H1 (cell line): ENCODE measurements at regions not wholly inside any gene's neighbourhood (a gene's known extent, or its start where the extent isn't known, plus 50 kb on each side); places are given as distances from the start of the nearest gene placed in this dataset.

Experiments
- CTCF ChIA-PET: fragments of 300-600 bp; sonication (Branson Sonifier 250); formaldehyde crosslinking; loops from one replicate; lab custom pipeline; 2021; ENCODE audit not compliant: partially characterized antibody; lab: Charles Lee
- POLR2A ChIA-PET: fragments of 300-600 bp; sonication (Branson Sonifier 250); formaldehyde crosslinking; loops from one replicate; lab custom pipeline; 2021; ENCODE audit warnings: inconsistent platforms; ENCODE audit not compliant: partially characterized antibody; lab: Charles Lee
- DNase-seq, 2 experiments: peaks; one replicate each; pipeline versions ENCODE4 v3.0.0 to v3.0.0-alpha.2; 2010 to 2022; ENCODE audit warnings: low spot score in 2 of 2, low read depth in 1 of 2, mixed read lengths in 1 of 2
- FAIRE-seq: peaks from 2 replicates; lab custom pipeline; 2011; peaks lifted over from hg19 to GRCh38; lab: Jason Lieb, UNC
- H2AFZ ChIP-seq: 2 replicates; pipeline ENCODE4 v1.8.1; 2012; ENCODE audit warnings: low read length, inconsistent platforms
- H2AK5ac ChIP-seq: 2 replicates; pipeline ENCODE4 v1.6.1; 2013; ENCODE audit warnings: low read depth, low read length
- H2BK120ac ChIP-seq: replicated peaks from 2 replicates; pipeline ENCODE3; 2013; ENCODE audit warnings: low read depth, low read length, inconsistent platforms
- H2BK12ac ChIP-seq: 2 replicates; pipeline ENCODE4 v1.6.1; 2013; ENCODE audit warnings: low read depth, low read length
- H2BK15ac ChIP-seq: 2 replicates; pipeline ENCODE4 v1.6.1; 2013; ENCODE audit warnings: low read length
- H2BK20ac ChIP-seq: 2 replicates; pipeline ENCODE4 v1.6.1; 2013; ENCODE audit warnings: low read length
- H2BK5ac ChIP-seq: 2 replicates; pipeline ENCODE4 v1.6.1; 2013; ENCODE audit warnings: low read depth, low read length
- H3K14ac ChIP-seq: 2 replicates; pipeline ENCODE4 v1.6.1; 2013; ENCODE audit warnings: inconsistent platforms; ENCODE audit not compliant: insufficient read length
- H3K18ac ChIP-seq: 2 replicates; pipeline ENCODE4 v1.6.1; 2013; ENCODE audit warnings: low read length; ENCODE audit errors: extremely low read depth
- H3K23ac ChIP-seq: 2 replicates; pipeline ENCODE4 v1.6.1; 2013; ENCODE audit warnings: inconsistent platforms; ENCODE audit not compliant: insufficient read length
- H3K23me2 ChIP-seq: 2 replicates; pipeline ENCODE4 v1.6.1; 2013; ENCODE audit warnings: low read depth, low read length
- H3K27ac ChIP-seq: 2 replicates; pipeline ENCODE4 v1.6.1; 2011; ENCODE audit warnings: low read depth, low read length, inconsistent platforms
- H3K27me3 ChIP-seq, 4 experiments: replicated peaks in 1 of 4; 1 replicate in 1 of 4; 2 replicates in 3 of 4; pipeline versions ENCODE4 v1.6.1 to v1.8.1; 2011 to 2013; ENCODE audit warnings: low read length in 3 of 4, mild to moderate bottlenecking in 3 of 4, inconsistent platforms in 2 of 4, mixed read lengths in 2 of 4, moderate library complexity in 1 of 4; ENCODE audit not compliant: control insufficient read depth in 3 of 4, insufficient read depth in 3 of 4; ENCODE audit errors: extremely low read depth in 1 of 4
- H3K36me3 ChIP-seq, 4 experiments: 2 replicates each; pipeline versions ENCODE4 v1.6.1 to v1.8.1; 2011 to 2013; ENCODE audit warnings: mild to moderate bottlenecking in 4 of 4, low read length in 3 of 4, moderate library complexity in 2 of 4, control low read depth in 1 of 4, inconsistent platforms in 1 of 4; ENCODE audit not compliant: insufficient read depth in 4 of 4, control insufficient read depth in 2 of 4
- H3K4ac ChIP-seq: replicated peaks from 2 replicates; pipeline ENCODE3; 2013; ENCODE audit warnings: low read length, low read depth, mixed read lengths, inconsistent platforms; ENCODE audit not compliant: insufficient read length
- H3K4me1 ChIP-seq, 4 experiments: replicated peaks in 1 of 4; 1 replicate in 1 of 4; 2 replicates in 3 of 4; pipeline versions ENCODE4 v1.6.1 to v1.8.1; 2011 to 2013; ENCODE audit warnings: low read length in 3 of 4, inconsistent platforms in 2 of 4, mixed read lengths in 1 of 4; ENCODE audit not compliant: insufficient read depth in 4 of 4, control insufficient read depth in 3 of 4
- H3K4me2 ChIP-seq, 2 experiments: 2 replicates each; pipeline versions ENCODE4 v1.6.1 to v1.8.1; 2011 to 2013; ENCODE audit warnings: low read depth in 2 of 2, low read length in 2 of 2, control low read depth in 1 of 2, inconsistent platforms in 1 of 2, mild to moderate bottlenecking in 1 of 2; ENCODE audit not compliant: insufficient read depth in 1 of 2
- H3K4me3 ChIP-seq, 4 experiments: fragments of 200-600, 300-600 bp in 1 of 4; sonication (generic), shearing (Covaris generic), sonication (Bioruptor Twin) in 1 of 4; 2 replicates each; pipeline versions ENCODE4 v1.5.1 to v1.8.1; 2011 to 2016; ENCODE audit warnings: low read length in 4 of 4, low read depth in 3 of 4, control low read depth in 2 of 4, inconsistent platforms in 2 of 4, mild to moderate bottlenecking in 2 of 4, mixed read lengths in 1 of 4, moderate library complexity in 1 of 4; ENCODE audit not compliant: insufficient read depth in 2 of 4; ENCODE audit errors: extremely low read depth in 1 of 4
- H3K56ac ChIP-seq: replicated peaks from 2 replicates; pipeline ENCODE3; 2013; ENCODE audit warnings: low read depth, mild to moderate bottlenecking, mixed read lengths, low read length, inconsistent platforms; ENCODE audit not compliant: insufficient read length
- H3K79me1 ChIP-seq: 2 replicates; pipeline ENCODE4 v1.6.1; 2013; ENCODE audit warnings: low read depth, low read length, control low read depth
- H3K79me2 ChIP-seq, 2 experiments: 2 replicates each; pipeline versions ENCODE4 v1.6.1 to v1.8.1; 2012 to 2013; ENCODE audit warnings: low read length in 2 of 2, mild to moderate bottlenecking in 2 of 2, inconsistent platforms in 1 of 2; ENCODE audit not compliant: insufficient read depth in 2 of 2, control insufficient read depth in 1 of 2
- H3K9ac ChIP-seq, 4 experiments: replicated peaks in 1 of 4; 1 replicate in 1 of 4; 2 replicates in 3 of 4; pipeline versions ENCODE4 v1.6.1 to v1.8.1; 2011 to 2013; ENCODE audit warnings: low read depth in 3 of 4, low read length in 3 of 4, control low read depth in 2 of 4, mild to moderate bottlenecking in 2 of 4, moderate library complexity in 2 of 4, inconsistent platforms in 1 of 4; ENCODE audit errors: extremely low read depth in 1 of 4
- H3K9me3 ChIP-seq, 2 experiments: 2 replicates each; pipeline versions ENCODE4 v1.6.1 to v1.8.1; 2012 to 2013; ENCODE audit warnings: mild to moderate bottlenecking in 2 of 2, moderate library complexity in 2 of 2, control low read depth in 1 of 2, inconsistent platforms in 1 of 2, low read depth in 1 of 2, low read length in 1 of 2, mixed read lengths in 1 of 2; ENCODE audit not compliant: insufficient read depth in 2 of 2
- H4K20me1 ChIP-seq, 2 experiments: replicated peaks in 1 of 2; 2 replicates each; pipeline versions ENCODE3 to v1.8.1; 2011 to 2013; ENCODE audit warnings: inconsistent platforms in 2 of 2, low read length in 2 of 2, mild to moderate bottlenecking in 1 of 2; ENCODE audit not compliant: insufficient read depth in 2 of 2, control insufficient read depth in 1 of 2
- H4K5ac ChIP-seq: 2 replicates; pipeline ENCODE4 v1.6.1; 2013; ENCODE audit warnings: low read length, low read depth, mixed read lengths, inconsistent platforms; ENCODE audit not compliant: insufficient read length
- H4K8ac ChIP-seq: 2 replicates; pipeline ENCODE4 v1.8.0; 2013; ENCODE audit warnings: mild to moderate bottlenecking, moderate library complexity, low read length, inconsistent platforms; ENCODE audit not compliant: insufficient read depth; ENCODE audit errors: extremely low read depth
- H4K91ac ChIP-seq: replicated peaks from 2 replicates; pipeline ENCODE3; 2013; ENCODE audit warnings: low read length, mixed read lengths, inconsistent platforms; ENCODE audit not compliant: insufficient read length
- TAF7 ChIP-seq: optimal IDR thresholded peaks from 2 replicates; pipeline ENCODE3; 2011; ENCODE audit warnings: low read depth, mild to moderate bottlenecking, inconsistent platforms, low read length, moderate library complexity, borderline replicate concordance
- WGBS, 2 experiments: shearing (Covaris generic) in 1 of 2; methylation state at CpG; one replicate each; pipeline versions ENCODE4 v1.1.6 to v1.1.7; 2013 to 2015; ENCODE audit warnings: low lambda C conversion rate in 2 of 2, mixed read lengths in 2 of 2, inconsistent platforms in 1 of 2, low coverage in 1 of 2, missing lambda C conversion rate in 1 of 2; ENCODE audit not compliant: insufficient replicate concordance in 2 of 2, insufficient coverage in 1 of 2, insufficient read length in 1 of 2; ENCODE audit errors: extremely low coverage in 1 of 2, missing lambda C conversion rate in 1 of 2; 5-methylcytosine and 5-hydroxymethylcytosine counted together

DNA sequence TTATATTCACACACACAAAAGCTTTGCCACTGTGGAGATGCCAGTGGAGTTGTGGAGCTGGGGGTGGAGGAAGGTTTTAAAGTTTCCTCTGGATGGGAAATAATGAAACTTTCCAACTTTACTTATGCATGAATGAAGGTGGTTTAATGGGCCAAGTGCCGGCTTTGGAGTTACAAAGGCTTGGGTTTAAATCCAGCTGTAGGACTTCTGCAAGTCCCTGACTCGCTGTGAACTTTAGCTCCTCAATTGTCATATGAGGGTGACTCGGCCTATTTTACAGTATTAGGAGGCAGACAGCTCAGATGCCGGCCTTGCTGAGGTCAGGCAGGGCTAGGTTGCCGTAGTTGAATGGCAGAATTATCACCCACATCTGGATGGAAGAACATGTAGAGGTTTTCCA is 415.8 kb upstream of the TRIB2 start:
- Histone ChIP-seq H3K4me2 (no peak overlapping the region), H2BK120ac (no peak overlapping the region), H3K4ac (no peak overlapping the region), H3K23ac (no peak overlapping the region), H3K9ac (no peak overlapping the region), H3K18ac (no peak overlapping the region), H2BK15ac (no peak overlapping the region), H3K4me1 (peaks cover 0 to 4% (median 0%) of the 10 kb centered on the region in 4 experiments; a peak in 2 of 7 replicates), H3K27ac (no peak overlapping the region), H3K79me2 (no peaks in the 10 kb centered on the region), H3K4me3 (no peak overlapping the region), H4K91ac (no peak overlapping the region), H3K23me2 (no peaks in the 10 kb centered on the region), H4K8ac (no peak overlapping the region), H3K27me3 (no peaks in the 10 kb centered on the region), H2AFZ (no peak overlapping the region), H3K14ac (no peak overlapping the region), H3K56ac (no peak overlapping the region), H2BK12ac (no peak overlapping the region), H3K79me1 (no peaks in the 10 kb centered on the region), H3K9me3 (no peaks in the 10 kb centered on the region), H4K5ac (no peak overlapping the region), H4K20me1 (no peaks in the 10 kb centered on the region), H2BK20ac (no peak overlapping the region), H2AK5ac (no peak overlapping the region), H3K36me3 (no peaks in the 10 kb centered on the region), H2BK5ac (no peak overlapping the region)
- FAIRE-seq (no peak), DNase-seq (no peak)
- WGBS, 2 experiments, result 90% methylated on average over 5 of the region's 5 CpGs; no CpG with 5 or more reads in 1 of the 2 experiments
- CTCF ChIA-PET, result interaction anchor here (0.9 kb wide), 1 partner anchor 25 kb away, joined by 3 read pairs; no protein-coding TSS in a partner anchor
- POLR2A ChIA-PET, result no interaction called here
- no peak for TF ChIP-seq TAF7
